ENCODE measurements at regions not wholly inside any gene's neighbourhood (a gene's known extent, or its start where the extent isn't known, plus 50 kb on each side); places are given as distances from the start of the nearest gene placed in this dataset.

- H3K4me3 ChIP-seq (ENCODE audit: low read length), result no peak overlapping the region
- no peak for TF ChIP-seq CTCF (conservative IDR thresholded peaks at IDR 0.05; ENCODE audit: low read depth, low read length)
- DNase-seq (ENCODE audit: low read depth), result no peak
Measured at GRCh38 chr3:175898194-175898593, 1039.1 kb downstream of the NAALADL2 start.

GRCh38 chr3:175896655-175897054 lies 1037.5 kb downstream of the NAALADL2 start:
- H3K4me3 ChIP-seq (ENCODE audit: low read length), result no peak overlapping the region
- no peak for DNase-seq (ENCODE audit: low read depth)
- TF ChIP-seq CTCF (conservative IDR thresholded peaks at IDR 0.05; ENCODE audit: low read depth, low read length), result no peak

- H3K4me3 ChIP-seq (ENCODE audit: low read length), result no peak overlapping the region
- DNase-seq (ENCODE audit: low read depth), result no peak
- TF ChIP-seq CTCF (conservative IDR thresholded peaks at IDR 0.05; ENCODE audit: low read depth, low read length), result no peak
Measured at GRCh38 chr3:175895731-175896130, 1036.6 kb downstream of the NAALADL2 start.

GRCh38 chr3:175893566-175893965 lies 1034.4 kb downstream of the NAALADL2 start:
- DNase-seq (ENCODE audit: low read depth), result no peak

GRCh38 chr3:175890066-175890465 lies 1030.9 kb downstream of the NAALADL2 start:
- no peak overlapping the region for H3K4me3 ChIP-seq (ENCODE audit: low read length)
- DNase-seq (ENCODE audit: low read depth), result no peak
- no peak for TF ChIP-seq CTCF (conservative IDR thresholded peaks at IDR 0.05; ENCODE audit: low read depth, low read length)

More at GRCh38 chr3:175893566-175893965, 1034.4 kb downstream of the NAALADL2 start:
- no peak overlapping the region for H3K4me3 ChIP-seq (ENCODE audit: low read length)
- no peak for TF ChIP-seq CTCF (conservative IDR thresholded peaks at IDR 0.05; ENCODE audit: low read depth, low read length)

GRCh38 chr3:175885231-175885766 lies 1026.2 kb downstream of the NAALADL2 start:
- no peak overlapping the region for H3K4me3 ChIP-seq (ENCODE audit: low read length)
- no peak for TF ChIP-seq CTCF (conservative IDR thresholded peaks at IDR 0.05; ENCODE audit: low read depth, low read length)
- DNase-seq (ENCODE audit: low read depth), result no peak

GRCh38 chr3:175879417-175879816 lies 1020.3 kb downstream of the NAALADL2 start:
- peak; percentile 39 for DNase-seq (ENCODE audit: low read depth)
- TF ChIP-seq CTCF (conservative IDR thresholded peaks at IDR 0.05; ENCODE audit: low read depth, low read length), result no peak
- no peak overlapping the region for H3K4me3 ChIP-seq (ENCODE audit: low read length)
